ENCODE measurements at regions not wholly inside any gene's neighbourhood (a gene's known extent, or its start where the extent isn't known, plus 50 kb on each side); places are given as distances from the start of the nearest gene placed in this dataset.
"Not testable (repeated sequence)": the region's sequence is repeated elsewhere in the genome, so short reads cannot be mapped to it uniquely, and the experiment has no call there.

- DNase-seq (ENCODE audit: low read depth), result no peak
Observed at GRCh38 chr7:12004581-12004980, 172.6 kb upstream of the THSD7A start.

GRCh38 chr7:12007576-12007975, 175.6 kb upstream of the THSD7A start:
- DNase-seq (ENCODE audit: low read depth), result no peak

GRCh38 chr7:12013983-12014382, 182.0 kb upstream of the THSD7A start:
- no peak for DNase-seq (ENCODE audit: low read depth)

GRCh38 chr7:12016439-12016838, 184.4 kb upstream of the THSD7A start:
- no peak for DNase-seq (ENCODE audit: low read depth)

- no peak for DNase-seq (ENCODE audit: low read depth)
Observed at GRCh38 chr7:12017046-12017445, 185.0 kb upstream of the THSD7A start.

- peak; percentile 37 for DNase-seq (ENCODE audit: low read depth)
Observed at GRCh38 chr7:12022011-12022410, 189.1 kb upstream of the TMEM106B start.

GRCh38 chr7:12025246-12025645, 185.8 kb upstream of the TMEM106B start:
- peak; percentile 38 for DNase-seq (ENCODE audit: low read depth)

- DNase-seq (ENCODE audit: low read depth), result peak; percentile 52
Observed at GRCh38 chr7:12028508-12028907, 182.6 kb upstream of the TMEM106B start.

- DNase-seq (ENCODE audit: low read depth), result peak; percentile 19
Observed at GRCh38 chr7:12030116-12030515, 181.0 kb upstream of the TMEM106B start.

GRCh38 chr7:12031186-12031585, 179.9 kb upstream of the TMEM106B start:
- DNase-seq (ENCODE audit: low read depth), result peak; percentile 11

- peak; percentile 62 for DNase-seq (ENCODE audit: low read depth)
Observed at GRCh38 chr7:12031638-12032037, 179.5 kb upstream of the TMEM106B start.

- DNase-seq (ENCODE audit: low read depth), result peak; percentile 26
Observed at GRCh38 chr7:12032146-12032545, 178.9 kb upstream of the TMEM106B start.

GRCh38 chr7:12043457-12043856, 167.6 kb upstream of the TMEM106B start:
- not testable (repeated sequence) for DNase-seq (ENCODE audit: low read depth)

GRCh38 chr7:12052211-12052610, 158.9 kb upstream of the TMEM106B start:
- DNase-seq (ENCODE audit: low read depth), result no peak

GRCh38 chr7:12053561-12053960, 157.5 kb upstream of the TMEM106B start:
- DNase-seq (ENCODE audit: low read depth), result no peak

- DNase-seq (ENCODE audit: low read depth), result no peak
Observed at GRCh38 chr7:12054830-12055229, 156.3 kb upstream of the TMEM106B start.

GRCh38 chr7:12056381-12056780, 154.7 kb upstream of the TMEM106B start:
- no peak for DNase-seq (ENCODE audit: low read depth)

- no peak for DNase-seq (ENCODE audit: low read depth)
Observed at GRCh38 chr7:12056977-12057376, 154.1 kb upstream of the TMEM106B start.

GRCh38 chr7:12062062-12062461, 149.0 kb upstream of the TMEM106B start:
- DNase-seq (ENCODE audit: low read depth), result no peak

GRCh38 chr7:12064586-12065127, 146.4 kb upstream of the TMEM106B start:
- DNase-seq (ENCODE audit: low read depth), result no peak

GRCh38 chr7:12066004-12066403, 145.1 kb upstream of the TMEM106B start:
- DNase-seq (ENCODE audit: low read depth), result no peak

- DNase-seq (ENCODE audit: low read depth), result no peak
Observed at GRCh38 chr7:12066521-12066920, 144.6 kb upstream of the TMEM106B start.

GRCh38 chr7:12067156-12067831, 143.8 kb upstream of the TMEM106B start:
- DNase-seq (ENCODE audit: low read depth), result peak; percentile 49

GRCh38 chr7:12069757-12070156, 141.3 kb upstream of the TMEM106B start:
- no peak for DNase-seq (ENCODE audit: low read depth)

Measured in EH (cell line).